ENCODE measurements at regions not wholly inside any gene's neighbourhood (a gene's known extent, or its start where the extent isn't known, plus 50 kb on each side); places are given as distances from the start of the nearest gene placed in this dataset.

GRCh38 chr3:30225021-30225420 is 381.4 kb upstream of the TGFBR2 start:
- DNase-seq = no peak

GRCh38 chr3:30226601-30227151 is 379.7 kb upstream of the TGFBR2 start:
- DNase-seq = no peak

GRCh38 chr3:30227571-30228301 is 378.7 kb upstream of the TGFBR2 start:
- no peak for DNase-seq

- no peak for DNase-seq
Measured at GRCh38 chr3:30228302-30228631, 378.1 kb upstream of the TGFBR2 start.

- DNase-seq = no peak
Measured at GRCh38 chr3:30231277-30232141, 374.9 kb upstream of the TGFBR2 start.

- no peak for DNase-seq
Measured at GRCh38 chr3:30232142-30232541, 374.3 kb upstream of the TGFBR2 start.

GRCh38 chr3:30233913-30234646 is 372.3 kb upstream of the TGFBR2 start:
- DNase-seq = no peak

- no peak for DNase-seq
Measured at GRCh38 chr3:30236011-30236410, 370.4 kb upstream of the TGFBR2 start.

- no peak for DNase-seq
Measured at GRCh38 chr3:30241721-30242120, 364.7 kb upstream of the TGFBR2 start.

- no peak for DNase-seq
Measured at GRCh38 chr3:30245858-30246622, 360.4 kb upstream of the TGFBR2 start.

- DNase-seq = no peak
Measured at GRCh38 chr3:30248423-30248822, 358.0 kb upstream of the TGFBR2 start.

- DNase-seq = no peak
Measured at GRCh38 chr3:30252474-30252873, 353.9 kb upstream of the TGFBR2 start.

GRCh38 chr3:30253832-30254231 is 352.6 kb upstream of the TGFBR2 start:
- no peak for DNase-seq

- no peak for DNase-seq
Measured at GRCh38 chr3:30256474-30256873, 349.9 kb upstream of the TGFBR2 start.

- peak; percentile 80 for DNase-seq
Measured at GRCh38 chr3:30258426-30259392, 347.7 kb upstream of the TGFBR2 start.

- DNase-seq = no peak
Measured at GRCh38 chr3:30259730-30260129, 346.7 kb upstream of the TGFBR2 start.

- DNase-seq = no peak
Measured at GRCh38 chr3:30260762-30261161, 345.6 kb upstream of the TGFBR2 start.

- no peak for DNase-seq
Measured at GRCh38 chr3:30263238-30263924, 343.0 kb upstream of the TGFBR2 start.

GRCh38 chr3:30263925-30264313 is 342.5 kb upstream of the TGFBR2 start:
- no peak for DNase-seq

- no peak for DNase-seq
Measured at GRCh38 chr3:30266524-30266923, 339.9 kb upstream of the TGFBR2 start.

- DNase-seq = no peak
Measured at GRCh38 chr3:30268288-30268687, 338.1 kb upstream of the TGFBR2 start.

Data from NCI-H1105 treated with DMSO at 0.1 percent for 48 hours (cell line).